BE2C (cell line): ENCODE measurements at regions not wholly inside any gene's neighbourhood (a gene's known extent, or its start where the extent isn't known, plus 50 kb on each side); places are given as distances from the start of the nearest gene placed in this dataset.

Experiments
- DNase-seq: peaks from one replicate; pipeline ENCODE4 v3.0.0-alpha.2; 2020
- H3K27me3 ChIP-seq: fragments of 250-450 bp; sonication (Bioruptor Pico); 2 replicates; pipeline ENCODE4 v1.5.1; 2020; ENCODE audit warnings: mild to moderate bottlenecking
- H3K36me3 ChIP-seq: fragments of 250-450 bp; sonication (Bioruptor Pico); 2 replicates; pipeline ENCODE4 v1.5.1; 2020; ENCODE audit warnings: mild to moderate bottlenecking
- H3K4me1 ChIP-seq: fragments of 250-450 bp; sonication (Bioruptor Pico); 2 replicates; pipeline ENCODE4 v1.5.1; 2020
- H3K4me3 ChIP-seq: 2 replicates; pipeline ENCODE4 v1.5.1; 2011; ENCODE audit warnings: low read depth, low read length
- H3K9me3 ChIP-seq: fragments of 250-450 bp; sonication (Bioruptor Pico); 2 replicates; pipeline ENCODE4 v1.5.1; 2020
- TF ChIP-seq, protein P1 (sequence below): IDR thresholded peaks from 2 replicates; pipeline ENCODE4 v1.5.1; 2012; ENCODE audit warnings: mild to moderate bottlenecking, low read depth, low read length

DNA sequence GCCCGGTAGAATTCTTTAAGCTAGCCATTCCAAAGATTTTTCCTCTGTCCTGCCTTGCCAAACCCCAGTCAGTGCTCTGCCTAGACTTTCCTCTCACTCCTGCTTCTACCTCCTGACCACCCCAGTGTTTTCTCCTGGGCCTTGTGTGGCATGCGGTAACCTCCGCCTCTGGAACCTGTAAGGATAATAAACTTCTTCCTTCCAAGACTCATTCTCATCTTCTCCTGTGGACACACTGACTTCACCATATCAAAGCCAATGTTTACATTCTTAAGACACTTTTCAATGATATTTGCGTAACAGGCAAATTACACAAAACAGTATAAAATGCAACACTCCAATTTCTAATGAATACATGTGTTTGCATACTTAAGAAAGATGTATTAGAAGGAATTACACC is 354.6 kb downstream of the RNF144B start:
- TF ChIP-seq, protein P1, sequence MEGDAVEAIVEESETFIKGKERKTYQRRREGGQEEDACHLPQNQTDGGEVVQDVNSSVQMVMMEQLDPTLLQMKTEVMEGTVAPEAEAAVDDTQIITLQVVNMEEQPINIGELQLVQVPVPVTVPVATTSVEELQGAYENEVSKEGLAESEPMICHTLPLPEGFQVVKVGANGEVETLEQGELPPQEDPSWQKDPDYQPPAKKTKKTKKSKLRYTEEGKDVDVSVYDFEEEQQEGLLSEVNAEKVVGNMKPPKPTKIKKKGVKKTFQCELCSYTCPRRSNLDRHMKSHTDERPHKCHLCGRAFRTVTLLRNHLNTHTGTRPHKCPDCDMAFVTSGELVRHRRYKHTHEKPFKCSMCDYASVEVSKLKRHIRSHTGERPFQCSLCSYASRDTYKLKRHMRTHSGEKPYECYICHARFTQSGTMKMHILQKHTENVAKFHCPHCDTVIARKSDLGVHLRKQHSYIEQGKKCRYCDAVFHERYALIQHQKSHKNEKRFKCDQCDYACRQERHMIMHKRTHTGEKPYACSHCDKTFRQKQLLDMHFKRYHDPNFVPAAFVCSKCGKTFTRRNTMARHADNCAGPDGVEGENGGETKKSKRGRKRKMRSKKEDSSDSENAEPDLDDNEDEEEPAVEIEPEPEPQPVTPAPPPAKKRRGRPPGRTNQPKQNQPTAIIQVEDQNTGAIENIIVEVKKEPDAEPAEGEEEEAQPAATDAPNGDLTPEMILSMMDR: no peak
- no peak overlapping the region for H3K4me3 ChIP-seq

DNA sequence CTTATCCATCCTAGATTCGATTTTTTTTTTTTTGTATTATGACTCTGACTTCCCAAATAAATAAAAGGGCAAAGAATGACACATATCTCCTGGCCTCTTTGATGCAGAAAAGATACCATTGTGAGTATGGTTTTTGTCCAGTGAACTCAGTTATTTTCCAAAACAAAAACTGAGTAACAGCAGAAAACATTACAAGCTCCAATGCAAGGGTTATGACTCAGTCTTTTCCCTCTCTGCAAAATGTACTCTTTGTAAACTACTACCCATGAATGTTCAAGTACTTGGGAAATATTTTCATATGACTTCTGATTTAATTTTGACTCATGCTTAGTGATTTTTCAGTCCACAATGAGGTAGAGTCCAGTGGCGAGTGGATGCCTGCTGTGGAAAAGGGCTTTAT is 355.3 kb downstream of the RNF144B start:
- no peak for DNase-seq
- TF ChIP-seq, protein P1: no peak
- Histone ChIP-seq H3K36me3 (no peaks in the 10 kb centered on the region), H3K27me3 (no peaks in the 10 kb centered on the region), H3K9me3 (no peaks in the 10 kb centered on the region), H3K4me1 (no peaks in the 10 kb centered on the region), H3K4me3 (no peak overlapping the region)

More for the DNA sequence above, 354.6 kb downstream of the RNF144B start:
- Histone ChIP-seq H3K9me3 (no peaks in the 10 kb centered on the region), H3K27me3 (no peaks in the 10 kb centered on the region), H3K4me1 (no peaks in the 10 kb centered on the region), H3K36me3 (no peaks in the 10 kb centered on the region)
- no peak for DNase-seq

DNA sequence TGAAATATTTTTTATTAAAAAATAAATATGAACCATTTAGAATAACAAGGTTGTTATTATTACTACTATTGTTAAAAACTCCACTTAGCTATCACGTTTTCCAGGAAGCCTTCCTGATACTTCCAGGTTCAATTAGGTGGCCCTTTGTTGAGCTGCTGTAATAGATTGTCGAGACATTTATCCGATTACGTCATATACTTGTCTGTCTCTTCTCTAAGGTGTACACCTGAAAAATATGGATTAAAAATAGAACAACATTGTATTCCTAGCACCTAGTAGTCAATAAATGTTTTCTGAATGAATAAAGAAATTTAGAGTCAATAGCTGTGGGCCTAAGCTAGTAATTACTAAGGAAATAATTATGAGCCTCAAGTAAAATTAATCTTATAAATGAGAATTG is 359.6 kb downstream of the RNF144B start:
- no peaks in the 10 kb centered on the region for H3K27me3 ChIP-seq

DNA sequence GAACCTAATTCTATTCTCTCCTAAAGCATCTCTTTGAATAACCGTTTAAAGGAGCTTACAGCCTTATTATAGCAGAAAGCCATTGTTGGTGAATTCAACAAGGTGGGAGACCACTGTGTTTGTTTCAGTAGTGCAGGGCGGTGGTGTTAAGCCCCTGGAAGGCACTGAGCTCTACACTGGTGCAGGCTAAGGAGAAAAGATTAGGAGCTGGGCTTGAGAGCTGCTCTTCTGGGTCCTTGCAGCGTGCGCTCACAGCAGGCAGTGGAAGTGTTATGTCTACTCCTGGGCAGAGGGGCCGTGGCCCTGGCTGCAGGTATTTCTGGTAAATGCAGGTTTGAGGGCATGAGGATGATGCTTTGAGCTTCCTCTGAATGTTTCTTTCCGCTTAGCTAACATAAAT is 361.2 kb downstream of the RNF144B start:
- Histone ChIP-seq H3K36me3 (no peaks in the 10 kb centered on the region), H3K4me1 (no peaks in the 10 kb centered on the region), H3K27me3 (no peaks in the 10 kb centered on the region), H3K9me3 (no peaks in the 10 kb centered on the region), H3K4me3 (no peak overlapping the region)
- TF ChIP-seq, protein P1: no peak
- DNase-seq: no peak

More for the DNA sequence above, 359.6 kb downstream of the RNF144B start:
- Histone ChIP-seq H3K4me1 (no peaks in the 10 kb centered on the region), H3K36me3 (no peaks in the 10 kb centered on the region), H3K9me3 (no peaks in the 10 kb centered on the region), H3K4me3 (no peak overlapping the region)
- TF ChIP-seq, protein P1: no peak
- DNase-seq: no peak

DNA sequence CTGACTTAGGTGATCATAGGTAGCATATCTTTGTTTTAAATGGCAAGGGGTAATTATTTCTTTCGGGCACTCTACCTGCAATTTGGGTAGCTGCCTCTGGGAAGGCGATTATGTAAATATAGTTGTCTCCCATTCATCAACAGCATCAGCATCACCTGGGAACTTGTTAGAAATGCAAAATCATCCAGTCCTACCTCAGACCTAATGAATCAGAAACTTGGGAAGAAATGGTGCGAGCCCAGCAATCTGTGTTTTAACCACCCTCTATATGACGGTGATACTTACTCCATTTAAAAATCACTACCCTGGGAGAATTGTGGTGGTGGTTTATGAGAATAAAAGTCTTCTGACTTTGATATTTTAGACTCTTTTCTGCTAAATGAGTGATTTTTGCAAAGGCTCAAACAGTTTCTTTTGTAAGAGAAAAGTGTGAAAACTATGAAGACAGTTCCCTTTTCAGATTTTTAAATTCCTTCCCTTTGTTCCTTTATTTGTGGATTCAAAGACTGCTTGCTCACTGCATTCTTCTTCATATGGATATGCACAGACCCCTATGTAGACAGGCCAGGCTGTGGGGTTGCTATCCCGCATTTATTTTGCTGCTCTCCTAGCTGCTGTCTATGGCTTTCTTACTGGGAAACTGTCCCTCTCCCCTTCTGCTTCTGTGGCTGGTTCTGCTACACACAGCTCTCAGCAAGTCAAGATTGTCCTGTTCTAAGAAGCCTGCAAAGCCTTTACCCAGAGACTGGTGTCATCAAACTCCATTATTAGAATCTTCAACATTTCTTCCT is 365.3 kb downstream of the RNF144B start:
- no peaks in the 10 kb centered on the region for H3K9me3 ChIP-seq
- H3K36me3 ChIP-seq: no peaks in the 10 kb centered on the region
- no peaks in the 10 kb centered on the region for H3K4me1 ChIP-seq
- no peak overlapping the region for H3K4me3 ChIP-seq
- TF ChIP-seq, protein P1: no peak
- DNase-seq: no peak
- H3K27me3 ChIP-seq: no peaks in the 10 kb centered on the region

DNA sequence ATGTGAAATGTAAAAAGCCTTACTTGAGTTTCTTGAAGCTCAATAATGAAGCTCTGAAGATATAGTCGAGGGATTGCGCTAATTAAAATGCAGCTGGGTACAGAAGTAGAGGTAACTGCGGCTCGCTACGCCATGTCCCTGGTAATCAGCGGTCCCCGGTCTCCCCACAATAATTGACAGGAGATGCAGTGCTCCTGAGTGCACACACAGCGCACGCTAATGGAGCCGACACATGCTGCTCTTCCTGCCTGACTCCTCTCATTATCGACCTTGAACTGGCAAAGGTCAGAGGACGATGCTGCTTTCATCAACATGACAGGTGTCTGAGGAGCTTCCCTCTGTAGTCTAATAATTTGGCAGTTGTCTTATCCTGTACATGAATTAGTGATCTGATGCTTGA is 365.9 kb downstream of the RNF144B start:
- Histone ChIP-seq H3K4me1 (no peaks in the 10 kb centered on the region), H3K36me3 (no peaks in the 10 kb centered on the region), H3K4me3 (no peak overlapping the region), H3K27me3 (no peaks in the 10 kb centered on the region), H3K9me3 (no peaks in the 10 kb centered on the region)
- DNase-seq: no peak
- TF ChIP-seq, protein P1: no peak
